HEK293 (cell line): ENCODE measurements at regions not wholly inside any gene's neighbourhood (a gene's known extent, or its start where the extent isn't known, plus 50 kb on each side); places are given as distances from the start of the nearest gene placed in this dataset.

Experiments used
- ATF2 ChIP-seq: fragments of 450-650 bp; formaldehyde crosslinking; IDR thresholded peaks from 2 replicates; pipeline ENCODE4 v1.5.1; 2016; ENCODE audit warnings: missing biosample characterization, missing genetic modification characterization, low read depth
- BCL11A ChIP-seq: fragments of 450-650 bp; formaldehyde crosslinking; IDR thresholded peaks from 2 replicates; pipeline ENCODE4 v1.5.1; 2016; ENCODE audit warnings: low read depth, missing biosample characterization, missing genetic modification characterization
- CTCF ChIP-seq: fragments of 450-650 bp; formaldehyde crosslinking; IDR thresholded peaks from 2 replicates; pipeline ENCODE4 v1.5.1; 2016; ENCODE audit warnings: missing biosample characterization, missing genetic modification characterization
- ZBTB20 ChIP-seq: fragments of 450-650 bp; formaldehyde crosslinking; IDR thresholded peaks from 2 replicates; pipeline ENCODE4 v1.5.1; 2016; ENCODE audit warnings: missing biosample characterization, missing genetic modification characterization
- ZBTB48 ChIP-seq: fragments of 450-650 bp; formaldehyde crosslinking; IDR thresholded peaks from 2 replicates; pipeline ENCODE4 v1.5.1; 2016; ENCODE audit warnings: missing biosample characterization, missing genetic modification characterization
- ZNF132 ChIP-seq: fragments of 450-650 bp; formaldehyde crosslinking; IDR thresholded peaks from 2 replicates; pipeline ENCODE4 v1.5.1; 2017; ENCODE audit warnings: missing biosample characterization, missing genetic modification characterization, borderline replicate concordance
- ZNF138 ChIP-seq: fragments of 450-650 bp; formaldehyde crosslinking; IDR thresholded peaks from 2 replicates; pipeline ENCODE4 v1.5.1; 2016; ENCODE audit warnings: missing biosample characterization, missing genetic modification characterization, borderline replicate concordance
- ZNF184 ChIP-seq: fragments of 450-650 bp; IDR thresholded peaks from 2 replicates; pipeline ENCODE4 v1.5.1; 2018; ENCODE audit warnings: missing biosample characterization, mild to moderate bottlenecking, missing genetic modification characterization
- ZNF202 ChIP-seq: fragments of 450-650 bp; formaldehyde crosslinking; IDR thresholded peaks from 2 replicates; pipeline ENCODE4 v1.5.1; 2016; ENCODE audit warnings: missing biosample characterization, missing genetic modification characterization, borderline replicate concordance
- ZNF211 ChIP-seq: fragments of 450-650 bp; formaldehyde crosslinking; IDR thresholded peaks from 2 replicates; pipeline ENCODE4 v1.5.1; 2016; ENCODE audit warnings: low read depth, missing biosample characterization, missing genetic modification characterization
- ZNF274 ChIP-seq, 2 experiments: fragments of 200-500 bp in 1 of 2; fragments of 450-650 bp in 1 of 2; sonication (Bioruptor generic) in 1 of 2; formaldehyde crosslinking in 1 of 2; IDR thresholded peaks; 2 replicates each; pipeline versions ENCODE4 v1.5.1 to v1.6.1; 2014 to 2016; ENCODE audit warnings: borderline replicate concordance in 1 of 2, inconsistent platforms in 1 of 2, low read length in 1 of 2, missing biosample characterization in 1 of 2, missing genetic modification characterization in 1 of 2
- ZNF391 ChIP-seq: fragments of 450-650 bp; formaldehyde crosslinking; IDR thresholded peaks from 2 replicates; pipeline ENCODE4 v1.5.1; 2016; ENCODE audit warnings: low read depth, missing biosample characterization, missing genetic modification characterization, borderline replicate concordance
- ZNF670 ChIP-seq: fragments of 450-650 bp; formaldehyde crosslinking; IDR thresholded peaks from 2 replicates; pipeline ENCODE4 v1.5.1; 2016; ENCODE audit warnings: missing biosample characterization, missing genetic modification characterization, low read depth
- ZNF776 ChIP-seq: fragments of 450-650 bp; formaldehyde crosslinking; IDR thresholded peaks from 2 replicates; pipeline ENCODE4 v1.5.0; 2017; ENCODE audit warnings: missing biosample characterization, missing genetic modification characterization, borderline replicate concordance

DNA sequence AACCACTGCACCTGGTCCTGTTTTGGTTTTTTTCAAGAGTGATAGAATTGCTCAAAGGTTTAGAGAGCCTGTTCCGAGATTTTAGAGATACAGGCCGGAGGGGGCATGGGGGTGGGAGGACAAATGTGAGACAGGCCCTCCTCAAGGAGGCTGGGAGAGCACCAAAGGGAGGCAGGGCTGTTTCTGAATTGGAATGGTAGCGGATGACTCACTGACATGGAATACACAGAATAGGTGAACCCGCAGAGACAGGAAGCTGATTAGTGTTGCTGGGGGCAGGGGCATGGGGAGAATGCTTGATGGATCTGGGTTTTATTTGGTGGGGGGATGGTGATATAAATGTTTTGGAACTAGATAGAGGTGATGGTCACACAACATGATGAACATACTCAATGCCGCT, 111.0 kb upstream of the MGAT5 start:
- TF ChIP-seq CTCF (tag by site-specific recombination) (no peak), ZBTB20 (no peak), ZNF132 (tag by site-specific recombination) (no peak), ZBTB48 (tag by site-specific recombination) (no peak), ZNF776 (tag by site-specific recombination) (no peak), ZNF211 (tag by site-specific recombination) (no peak), ZNF202 (no peak), ZNF138 (tag by site-specific recombination) (no peak), ZNF274 (IDR thresholded peaks at IDR 0.05; ENCODE audit: low read length) (no peak), ZNF274 (tag by site-specific recombination; IDR thresholded peaks at IDR 0.05; ENCODE audit: borderline replicate concordance) (no peak), BCL11A (tag by site-specific recombination) (no peak), ZNF670 (no peak), ZNF391 (tag by site-specific recombination) (no peak), ATF2 (no peak), ZNF184 (no peak)
